ENCODE measurements at regions not wholly inside any gene's neighbourhood (a gene's known extent, or its start where the extent isn't known, plus 50 kb on each side); places are given as distances from the start of the nearest gene placed in this dataset.

DNA sequence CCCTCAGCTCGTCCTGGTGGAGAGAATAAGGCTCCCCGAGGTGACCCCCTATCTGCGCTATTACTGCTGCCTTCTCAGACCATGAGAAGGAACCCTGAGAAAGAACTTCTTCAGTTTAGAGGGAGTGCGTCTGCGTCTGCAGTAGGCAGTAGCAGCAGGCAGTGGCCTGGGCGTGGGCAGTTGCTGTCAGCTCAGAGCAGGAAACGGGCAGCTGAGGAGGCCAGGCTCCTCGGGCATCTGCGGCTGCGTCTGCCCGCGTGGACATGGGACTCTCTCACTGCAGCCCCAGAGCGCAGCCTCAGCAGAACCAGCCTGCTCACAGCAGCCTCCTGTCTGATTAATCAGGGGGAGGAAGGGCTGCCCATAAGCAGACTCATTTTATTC, 49.8 kb upstream of the FCN1 start (continued):
- TF ChIP-seq POLR2AphosphoS2 (IDR thresholded peaks at IDR 0.05; ENCODE audit: low read length) (no peak), PYGO2 (tag; IDR thresholded peaks at IDR 0.05) (no peak), TCFL5 (CRISPR knock-in tag; conservative IDR thresholded peaks at IDR 0.05) (no peak), RUNX1 (IDR thresholded peaks at IDR 0.05; ENCODE audit: low read depth) (no peak)
- TF ChIP-seq, protein P1, sequence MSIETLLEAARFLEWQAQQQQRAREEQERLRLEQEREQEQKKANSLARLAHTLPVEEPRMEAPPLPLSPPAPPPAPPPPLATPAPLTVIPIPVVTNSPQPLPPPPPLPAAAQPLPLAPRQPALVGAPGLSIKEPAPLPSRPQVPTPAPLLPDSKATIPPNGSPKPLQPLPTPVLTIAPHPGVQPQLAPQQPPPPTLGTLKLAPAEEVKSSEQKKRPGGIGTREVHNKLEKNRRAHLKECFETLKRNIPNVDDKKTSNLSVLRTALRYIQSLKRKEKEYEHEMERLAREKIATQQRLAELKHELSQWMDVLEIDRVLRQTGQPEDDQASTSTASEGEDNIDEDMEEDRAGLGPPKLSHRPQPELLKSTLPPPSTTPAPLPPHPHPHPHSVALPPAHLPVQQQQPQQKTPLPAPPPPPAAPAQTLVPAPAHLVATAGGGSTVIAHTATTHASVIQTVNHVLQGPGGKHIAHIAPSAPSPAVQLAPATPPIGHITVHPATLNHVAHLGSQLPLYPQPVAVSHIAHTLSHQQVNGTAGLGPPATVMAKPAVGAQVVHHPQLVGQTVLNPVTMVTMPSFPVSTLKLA (conservative IDR thresholded peaks at IDR 0.05) = no peak
- TF ChIP-seq, protein P2, sequence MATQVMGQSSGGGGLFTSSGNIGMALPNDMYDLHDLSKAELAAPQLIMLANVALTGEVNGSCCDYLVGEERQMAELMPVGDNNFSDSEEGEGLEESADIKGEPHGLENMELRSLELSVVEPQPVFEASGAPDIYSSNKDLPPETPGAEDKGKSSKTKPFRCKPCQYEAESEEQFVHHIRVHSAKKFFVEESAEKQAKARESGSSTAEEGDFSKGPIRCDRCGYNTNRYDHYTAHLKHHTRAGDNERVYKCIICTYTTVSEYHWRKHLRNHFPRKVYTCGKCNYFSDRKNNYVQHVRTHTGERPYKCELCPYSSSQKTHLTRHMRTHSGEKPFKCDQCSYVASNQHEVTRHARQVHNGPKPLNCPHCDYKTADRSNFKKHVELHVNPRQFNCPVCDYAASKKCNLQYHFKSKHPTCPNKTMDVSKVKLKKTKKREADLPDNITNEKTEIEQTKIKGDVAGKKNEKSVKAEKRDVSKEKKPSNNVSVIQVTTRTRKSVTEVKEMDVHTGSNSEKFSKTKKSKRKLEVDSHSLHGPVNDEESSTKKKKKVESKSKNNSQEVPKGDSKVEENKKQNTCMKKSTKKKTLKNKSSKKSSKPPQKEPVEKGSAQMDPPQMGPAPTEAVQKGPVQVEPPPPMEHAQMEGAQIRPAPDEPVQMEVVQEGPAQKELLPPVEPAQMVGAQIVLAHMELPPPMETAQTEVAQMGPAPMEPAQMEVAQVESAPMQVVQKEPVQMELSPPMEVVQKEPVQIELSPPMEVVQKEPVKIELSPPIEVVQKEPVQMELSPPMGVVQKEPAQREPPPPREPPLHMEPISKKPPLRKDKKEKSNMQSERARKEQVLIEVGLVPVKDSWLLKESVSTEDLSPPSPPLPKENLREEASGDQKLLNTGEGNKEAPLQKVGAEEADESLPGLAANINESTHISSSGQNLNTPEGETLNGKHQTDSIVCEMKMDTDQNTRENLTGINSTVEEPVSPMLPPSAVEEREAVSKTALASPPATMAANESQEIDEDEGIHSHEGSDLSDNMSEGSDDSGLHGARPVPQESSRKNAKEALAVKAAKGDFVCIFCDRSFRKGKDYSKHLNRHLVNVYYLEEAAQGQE (IDR thresholded peaks at IDR 0.05; ENCODE audit: borderline replicate concordance) = no peak
- TF ChIP-seq, protein P2 (CRISPR knock-in tag; IDR thresholded peaks at IDR 0.05; ENCODE audit: low read depth) = no peak
- TF ChIP-seq, protein P3, sequence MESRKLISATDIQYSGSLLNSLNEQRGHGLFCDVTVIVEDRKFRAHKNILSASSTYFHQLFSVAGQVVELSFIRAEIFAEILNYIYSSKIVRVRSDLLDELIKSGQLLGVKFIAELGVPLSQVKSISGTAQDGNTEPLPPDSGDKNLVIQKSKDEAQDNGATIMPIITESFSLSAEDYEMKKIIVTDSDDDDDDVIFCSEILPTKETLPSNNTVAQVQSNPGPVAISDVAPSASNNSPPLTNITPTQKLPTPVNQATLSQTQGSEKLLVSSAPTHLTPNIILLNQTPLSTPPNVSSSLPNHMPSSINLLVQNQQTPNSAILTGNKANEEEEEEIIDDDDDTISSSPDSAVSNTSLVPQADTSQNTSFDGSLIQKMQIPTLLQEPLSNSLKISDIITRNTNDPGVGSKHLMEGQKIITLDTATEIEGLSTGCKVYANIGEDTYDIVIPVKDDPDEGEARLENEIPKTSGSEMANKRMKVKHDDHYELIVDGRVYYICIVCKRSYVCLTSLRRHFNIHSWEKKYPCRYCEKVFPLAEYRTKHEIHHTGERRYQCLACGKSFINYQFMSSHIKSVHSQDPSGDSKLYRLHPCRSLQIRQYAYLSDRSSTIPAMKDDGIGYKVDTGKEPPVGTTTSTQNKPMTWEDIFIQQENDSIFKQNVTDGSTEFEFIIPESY (CRISPR knock-in tag; IDR thresholded peaks at IDR 0.05) = no peak
